Glutamatergic neuron (in vitro differentiated cells): ENCODE measurements at regions not wholly inside any gene's neighbourhood (a gene's known extent, or its start where the extent isn't known, plus 50 kb on each side); places are given as distances from the start of the nearest gene placed in this dataset.

ENCODE experiments used
- DNase-seq: peaks from one replicate; pipeline ENCODE4 v3.0.0; 2022
- H3K27ac Mint-ChIP-seq: one replicate; pipeline ENCODE4 v1.8.0; 2020; ENCODE audit warnings: mild to moderate bottlenecking, mixed read lengths, inconsistent platforms; ENCODE audit not compliant: unreplicated experiment
- H3K27me3 Mint-ChIP-seq: one replicate; pipeline ENCODE4 v1.8.0; 2020; ENCODE audit warnings: mild to moderate bottlenecking, moderate library complexity, mixed read lengths, inconsistent platforms; ENCODE audit not compliant: unreplicated experiment
- H3K36me3 Mint-ChIP-seq: one replicate; pipeline ENCODE4 v1.8.0; 2020; ENCODE audit warnings: mild to moderate bottlenecking, mixed read lengths, inconsistent platforms; ENCODE audit not compliant: unreplicated experiment
- H3K4me1 Mint-ChIP-seq: one replicate; pipeline ENCODE4 v1.8.0; 2020; ENCODE audit warnings: mild to moderate bottlenecking, low read depth, mixed read lengths, inconsistent platforms; ENCODE audit not compliant: unreplicated experiment
- H3K4me3 Mint-ChIP-seq: one replicate; pipeline ENCODE4 v1.8.0; 2020; ENCODE audit warnings: mild to moderate bottlenecking, mixed read lengths, inconsistent platforms; ENCODE audit not compliant: unreplicated experiment
- H3K9me3 Mint-ChIP-seq: one replicate; pipeline ENCODE4 v1.8.0; 2020; ENCODE audit warnings: mild to moderate bottlenecking, moderate library complexity, mixed read lengths, inconsistent platforms; ENCODE audit not compliant: unreplicated experiment
- TF ChIP-seq, protein P1 (sequence below): fragments of 200-600 bp; sonication (generic); IDR thresholded peaks from one replicate; pipeline ENCODE4 v1.5.0; 2021; ENCODE audit not compliant: partially characterized antibody, unreplicated experiment

DNA sequence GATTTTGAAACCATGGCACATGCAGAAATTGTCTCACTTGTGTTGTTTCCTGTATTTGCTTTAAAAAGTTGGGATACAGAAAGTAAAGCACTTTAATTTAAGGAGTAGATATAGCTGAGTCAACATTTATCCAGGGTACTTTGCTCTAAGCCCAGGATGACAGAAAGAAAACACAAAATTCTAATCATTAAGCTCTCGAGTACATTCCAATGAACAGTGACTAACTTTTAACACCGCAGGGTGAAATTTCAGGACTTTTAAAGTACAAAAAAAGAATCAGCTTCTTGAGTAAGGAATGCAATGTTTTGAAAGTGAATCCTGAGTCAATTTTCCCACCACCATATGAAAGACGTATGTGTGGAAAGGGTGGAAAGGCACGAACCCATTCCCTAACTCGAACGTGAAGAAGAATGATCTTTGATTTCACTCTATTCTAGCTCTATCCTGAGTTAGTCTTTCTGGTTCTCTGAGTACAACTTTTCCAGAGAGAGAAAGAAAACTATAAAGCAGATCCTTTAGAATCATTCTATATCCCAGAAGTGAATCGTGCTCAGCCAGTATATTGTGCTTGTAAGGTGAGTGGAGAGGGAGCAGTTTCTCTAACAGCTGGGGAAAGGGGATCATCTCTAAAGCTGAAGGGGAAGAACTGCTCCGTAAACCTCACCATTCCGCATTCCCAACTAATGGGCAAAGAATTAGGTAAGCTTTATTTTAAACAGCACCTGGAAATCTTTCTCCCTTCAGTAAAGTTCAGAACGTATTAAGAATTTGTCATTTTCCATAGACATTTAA is 779.0 kb upstream of the FLRT2 start:
- no peak for DNase-seq
- Mint-ChIP-seq H3K9me3 (peaks cover 2% of the 10 kb centered on the region), H3K4me3 (no peak overlapping the region), H3K27me3 (peaks cover 2% of the 10 kb centered on the region), H3K27ac (no peak overlapping the region), H3K4me1 (peaks cover 13% of the 10 kb centered on the region), H3K36me3 (no peaks in the 10 kb centered on the region)
- TF ChIP-seq, protein P1, sequence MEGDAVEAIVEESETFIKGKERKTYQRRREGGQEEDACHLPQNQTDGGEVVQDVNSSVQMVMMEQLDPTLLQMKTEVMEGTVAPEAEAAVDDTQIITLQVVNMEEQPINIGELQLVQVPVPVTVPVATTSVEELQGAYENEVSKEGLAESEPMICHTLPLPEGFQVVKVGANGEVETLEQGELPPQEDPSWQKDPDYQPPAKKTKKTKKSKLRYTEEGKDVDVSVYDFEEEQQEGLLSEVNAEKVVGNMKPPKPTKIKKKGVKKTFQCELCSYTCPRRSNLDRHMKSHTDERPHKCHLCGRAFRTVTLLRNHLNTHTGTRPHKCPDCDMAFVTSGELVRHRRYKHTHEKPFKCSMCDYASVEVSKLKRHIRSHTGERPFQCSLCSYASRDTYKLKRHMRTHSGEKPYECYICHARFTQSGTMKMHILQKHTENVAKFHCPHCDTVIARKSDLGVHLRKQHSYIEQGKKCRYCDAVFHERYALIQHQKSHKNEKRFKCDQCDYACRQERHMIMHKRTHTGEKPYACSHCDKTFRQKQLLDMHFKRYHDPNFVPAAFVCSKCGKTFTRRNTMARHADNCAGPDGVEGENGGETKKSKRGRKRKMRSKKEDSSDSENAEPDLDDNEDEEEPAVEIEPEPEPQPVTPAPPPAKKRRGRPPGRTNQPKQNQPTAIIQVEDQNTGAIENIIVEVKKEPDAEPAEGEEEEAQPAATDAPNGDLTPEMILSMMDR: no peak

DNA sequence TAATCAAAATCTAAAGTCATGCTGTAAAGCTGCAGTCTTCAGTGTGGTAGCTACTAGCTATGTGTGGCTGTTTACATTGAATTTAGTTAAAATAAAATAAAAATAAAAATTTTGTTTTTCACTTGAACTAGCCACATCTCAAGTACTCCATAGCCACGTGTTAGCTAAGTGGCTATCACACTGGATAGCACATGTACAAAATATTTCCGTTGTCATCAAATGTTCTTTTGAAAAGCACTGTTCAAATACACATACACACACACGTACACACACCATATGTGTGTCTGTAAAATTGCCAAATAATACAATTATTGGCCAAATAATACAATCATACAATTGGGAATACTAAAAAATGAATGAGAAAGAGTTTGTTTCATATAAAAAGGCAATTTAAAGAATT is 778.2 kb upstream of the FLRT2 start:
- Mint-ChIP-seq H3K4me3 (no peak overlapping the region), H3K27me3 (peaks cover 2% of the 10 kb centered on the region), H3K9me3 (no peaks in the 10 kb centered on the region), H3K27ac (no peak overlapping the region), H3K36me3 (no peaks in the 10 kb centered on the region), H3K4me1 (peaks cover 13% of the 10 kb centered on the region)
- TF ChIP-seq, protein P1: no peak
- DNase-seq: no peak

DNA sequence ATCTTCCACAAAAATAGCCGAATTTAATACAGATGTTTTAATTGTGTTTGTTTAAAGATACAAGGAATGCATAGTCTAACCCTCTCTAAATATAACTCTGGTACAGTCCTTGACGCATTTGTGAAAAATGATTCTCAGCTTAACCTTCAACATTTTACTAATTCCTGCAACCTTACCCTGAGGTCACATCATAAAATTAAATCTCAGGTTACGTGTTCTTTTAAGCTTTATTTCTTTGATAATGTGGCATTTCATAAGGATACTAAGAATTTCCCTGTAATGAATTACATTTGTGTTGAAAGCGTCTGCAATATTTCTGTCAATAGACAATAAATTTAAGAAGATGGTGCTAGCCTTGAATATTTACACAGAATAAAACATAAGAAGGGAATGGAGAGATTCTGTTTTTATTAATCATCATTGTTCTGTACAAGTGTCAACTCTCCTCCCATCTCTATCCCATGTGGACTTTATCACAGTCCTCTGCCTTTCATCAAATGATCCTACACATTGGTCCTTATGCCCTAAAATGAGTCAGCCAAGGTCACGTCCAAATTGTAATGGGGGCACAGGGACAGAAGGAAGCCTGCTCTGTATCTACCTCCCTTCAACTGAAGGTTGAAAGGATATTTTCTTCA is 769.3 kb upstream of the FLRT2 start:
- H3K4me3 Mint-ChIP-seq: no peak overlapping the region
- H3K9me3 Mint-ChIP-seq: peaks cover 2% of the 10 kb centered on the region
- H3K4me1 Mint-ChIP-seq: no peaks in the 10 kb centered on the region
- H3K27ac Mint-ChIP-seq: no peak overlapping the region
- TF ChIP-seq, protein P1: no peak
- no peaks in the 10 kb centered on the region for H3K27me3 Mint-ChIP-seq
- no peaks in the 10 kb centered on the region for H3K36me3 Mint-ChIP-seq
- DNase-seq: no peak

DNA sequence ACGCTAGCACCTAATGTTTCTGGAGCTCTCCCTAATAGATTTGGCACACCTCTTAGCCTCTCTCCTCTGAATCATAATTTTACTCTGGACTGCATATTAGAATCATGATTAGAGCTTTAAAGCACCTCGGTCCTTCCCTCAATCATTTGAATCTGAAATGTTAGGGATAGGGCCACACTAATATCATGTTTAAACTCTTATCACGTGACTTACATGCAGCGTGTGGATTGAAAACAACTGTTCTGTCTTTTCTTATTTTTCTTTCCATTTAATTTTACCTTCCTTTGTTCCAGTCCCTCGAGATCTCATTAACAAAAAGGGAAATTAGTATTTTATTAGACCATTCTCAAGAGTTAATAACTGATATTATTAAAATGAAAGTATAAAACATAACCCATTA is 762.5 kb upstream of the FLRT2 start:
- no peak overlapping the region for H3K4me3 Mint-ChIP-seq
- H3K9me3 Mint-ChIP-seq: peaks cover 2% of the 10 kb centered on the region
- H3K27ac Mint-ChIP-seq: no peak overlapping the region
- H3K4me1 Mint-ChIP-seq: no peaks in the 10 kb centered on the region
- TF ChIP-seq, protein P1: no peak
- H3K27me3 Mint-ChIP-seq: no peaks in the 10 kb centered on the region
- peaks cover 6% of the 10 kb centered on the region for H3K36me3 Mint-ChIP-seq
- DNase-seq: no peak

DNA sequence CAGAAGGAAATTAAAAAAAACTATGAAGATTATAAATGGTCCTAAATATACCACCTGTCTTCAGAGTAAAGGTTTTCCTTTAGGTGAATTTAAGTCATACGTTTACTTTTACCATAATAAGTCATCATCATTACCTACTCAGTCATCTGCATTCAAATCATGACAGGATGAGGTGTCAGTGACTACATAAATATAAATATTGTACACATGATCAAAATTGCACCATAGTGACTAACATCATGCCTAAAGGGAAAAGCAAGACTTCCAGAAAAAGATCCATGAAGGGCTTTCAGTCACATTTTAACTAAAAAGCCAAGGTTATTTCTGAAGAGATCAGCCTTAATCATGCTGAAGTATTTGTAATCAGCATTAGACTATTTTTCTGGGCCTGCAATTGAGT is 759.9 kb upstream of the FLRT2 start:
- DNase-seq: no peak
- Mint-ChIP-seq H3K27me3 (no peaks in the 10 kb centered on the region), H3K4me3 (no peak overlapping the region), H3K27ac (no peak overlapping the region), H3K9me3 (no peaks in the 10 kb centered on the region), H3K36me3 (peaks cover 6% of the 10 kb centered on the region), H3K4me1 (no peaks in the 10 kb centered on the region)
- TF ChIP-seq, protein P1: no peak
